NCI-H526 (cell line): ENCODE measurements at regions not wholly inside any gene's neighbourhood (a gene's known extent, or its start where the extent isn't known, plus 50 kb on each side); places are given as distances from the start of the nearest gene placed in this dataset.
A peak's percentile ranks its signal among the peaks of the same experiment; 100 is the strongest.

ENCODE experiments used
- DNase-seq, 2 experiments: peaks; one replicate each; lab custom pipeline; 2025; lab: John Stamatoyannopoulos, UW

- DNase-seq, result no peak
Measured at GRCh38 chr22:48895831-48896765, 931.6 kb downstream of the BRD1 start.

GRCh38 chr22:48895336-48895735 is 932.3 kb downstream of the BRD1 start:
- DNase-seq, result no peak

- no peak for DNase-seq
Measured at GRCh38 chr22:48894804-48895250, 932.8 kb downstream of the BRD1 start.

GRCh38 chr22:48894064-48894671 is 933.5 kb downstream of the BRD1 start:
- DNase-seq, result peak in 1 of 2 experiments; percentile 12

- no peak for DNase-seq
Measured at GRCh38 chr22:48893288-48894063, 934.2 kb downstream of the BRD1 start.

GRCh38 chr22:48892578-48893287 is 934.9 kb downstream of the BRD1 start:
- no peak for DNase-seq

GRCh38 chr22:48891688-48892577 is 935.7 kb downstream of the BRD1 start:
- DNase-seq, result no peak

GRCh38 chr22:48890693-48891554 is 936.7 kb downstream of the BRD1 start:
- DNase-seq, result no peak

GRCh38 chr22:48889887-48890692 is 937.6 kb downstream of the BRD1 start:
- no peak for DNase-seq

- DNase-seq, result no peak
Measured at GRCh38 chr22:48889209-48889830, 938.4 kb downstream of the BRD1 start.

- peak in 1 of 2 experiments; percentile 18 for DNase-seq
Measured at GRCh38 chr22:48888466-48889208, 939.0 kb downstream of the BRD1 start.

GRCh38 chr22:48887394-48888332 is 940.0 kb downstream of the BRD1 start:
- no peak for DNase-seq

GRCh38 chr22:48886604-48887393 is 940.9 kb downstream of the BRD1 start:
- DNase-seq, result no peak

GRCh38 chr22:48885919-48886305 is 941.8 kb downstream of the BRD1 start:
- DNase-seq, result no peak

- DNase-seq, result no peak
Measured at GRCh38 chr22:48885271-48885918, 942.3 kb downstream of the BRD1 start.
